GM18868 (cell line): ENCODE measurements at regions not wholly inside any gene's neighbourhood (a gene's known extent, or its start where the extent isn't known, plus 50 kb on each side); places are given as distances from the start of the nearest gene placed in this dataset.
"Not testable (repeated sequence)": the region's sequence is repeated elsewhere in the genome, so short reads cannot be mapped to it uniquely, and the experiment has no call there.

ENCODE experiments used
- ATAC-seq: cut with Tn5 transposase; IDR thresholded peaks from one replicate; pipeline ENCODE4 v1.9.1; 2021; ENCODE audit warnings: mild to moderate bottlenecking, moderate library complexity; ENCODE audit not compliant: unreplicated experiment

DNA sequence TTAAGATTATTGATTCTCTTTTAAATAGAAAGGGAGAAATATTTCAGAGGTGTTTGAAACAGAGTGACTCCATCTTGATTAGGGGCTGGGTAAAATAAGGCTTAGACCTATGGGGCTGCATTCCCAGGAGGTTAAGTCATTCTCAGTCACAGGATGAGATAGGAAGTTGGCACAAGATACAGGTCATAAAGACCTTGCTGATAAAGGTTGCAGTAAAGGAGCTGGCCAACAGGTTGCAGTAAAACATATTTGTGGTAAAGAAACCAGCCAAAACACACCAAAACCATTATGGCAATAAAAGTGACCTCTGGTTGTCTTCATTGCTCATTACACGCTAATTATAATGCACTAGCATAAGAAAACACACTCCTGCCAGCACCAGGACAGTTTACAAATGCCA, 165.0 kb downstream of the SPIN4 start:
- no peak for ATAC-seq

DNA sequence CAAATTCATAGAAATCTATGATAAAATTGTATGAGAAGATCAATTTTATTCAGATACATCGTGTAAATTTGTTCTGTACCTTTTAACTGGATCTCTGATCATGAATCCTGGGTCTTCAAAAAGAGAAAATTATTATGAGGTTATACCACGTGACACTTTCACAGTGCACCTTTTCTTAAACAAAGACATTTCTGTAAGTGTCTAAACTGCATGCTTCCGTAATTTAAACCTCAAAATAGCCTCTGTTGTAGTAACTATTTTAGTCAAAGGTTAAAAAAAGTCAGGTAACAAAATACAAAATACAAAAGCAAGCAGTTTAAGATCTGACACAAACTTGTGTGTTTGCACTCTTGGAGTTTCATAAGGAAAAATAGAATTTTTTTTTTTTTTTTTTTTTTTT, 171.3 kb downstream of the SPIN4 start:
- ATAC-seq, result peak; percentile 54

DNA sequence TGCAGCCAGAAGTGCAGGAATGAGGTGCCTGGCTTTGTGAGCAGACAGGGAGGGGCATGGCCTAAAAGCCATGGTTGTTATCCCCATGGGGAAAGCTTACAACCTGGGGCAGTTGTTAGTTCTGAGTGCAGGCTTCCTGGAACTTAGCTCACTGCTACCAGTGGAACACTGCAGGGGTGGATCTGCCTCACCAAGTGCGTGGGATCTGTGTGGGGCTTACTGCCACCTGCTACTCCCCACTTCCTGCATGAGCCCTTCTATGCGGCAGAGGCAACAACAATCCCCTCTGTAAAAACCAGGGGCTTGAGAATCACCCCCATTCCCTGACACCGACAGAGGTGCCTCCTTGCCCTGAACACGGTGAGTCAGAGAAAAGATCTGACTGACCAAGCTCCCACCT, 174.6 kb downstream of the SPIN4 start:
- peak; percentile 58 for ATAC-seq

DNA sequence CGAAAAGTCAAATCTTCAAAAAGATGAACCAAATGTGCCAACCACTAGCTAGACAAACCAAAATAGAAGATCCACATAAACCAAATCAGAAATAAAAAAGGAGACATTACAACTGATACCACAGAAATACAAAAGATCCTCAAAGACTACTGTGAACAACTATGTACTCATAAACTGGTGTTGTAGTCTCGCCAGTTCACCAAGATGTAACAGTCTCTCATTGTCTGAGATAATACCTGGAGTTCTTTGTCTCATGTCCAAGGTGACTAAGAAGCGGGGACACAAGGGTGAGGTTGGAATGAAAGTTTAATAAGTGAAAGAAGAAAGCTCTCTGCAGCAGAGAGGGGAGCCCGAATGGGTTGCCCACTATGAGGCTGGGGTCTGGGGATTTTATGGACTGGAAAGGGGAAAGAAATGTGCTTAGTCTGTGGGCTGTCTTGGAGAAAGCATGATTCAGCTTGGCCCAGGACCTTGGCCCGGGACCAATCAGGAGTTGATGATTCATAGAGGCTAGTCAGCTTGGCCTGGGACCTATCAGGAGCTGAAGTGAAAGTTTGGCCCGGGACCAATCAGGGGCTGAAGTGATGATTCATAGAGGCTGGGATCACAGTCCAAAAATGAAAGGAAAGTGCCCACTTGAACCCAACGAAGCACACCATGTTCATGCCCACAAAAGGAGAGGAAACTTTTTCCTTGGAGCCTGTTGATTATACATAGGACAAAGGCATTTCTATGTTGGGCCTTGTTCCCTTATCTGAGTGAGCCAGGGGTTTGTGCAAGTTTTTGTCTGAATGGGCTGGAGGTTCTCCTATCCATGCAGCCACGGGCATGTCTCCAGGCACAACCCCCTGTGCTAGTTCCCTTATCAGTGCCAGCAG, 177.1 kb downstream of the SPIN4 start:
- peak; percentile 30 for ATAC-seq

DNA sequence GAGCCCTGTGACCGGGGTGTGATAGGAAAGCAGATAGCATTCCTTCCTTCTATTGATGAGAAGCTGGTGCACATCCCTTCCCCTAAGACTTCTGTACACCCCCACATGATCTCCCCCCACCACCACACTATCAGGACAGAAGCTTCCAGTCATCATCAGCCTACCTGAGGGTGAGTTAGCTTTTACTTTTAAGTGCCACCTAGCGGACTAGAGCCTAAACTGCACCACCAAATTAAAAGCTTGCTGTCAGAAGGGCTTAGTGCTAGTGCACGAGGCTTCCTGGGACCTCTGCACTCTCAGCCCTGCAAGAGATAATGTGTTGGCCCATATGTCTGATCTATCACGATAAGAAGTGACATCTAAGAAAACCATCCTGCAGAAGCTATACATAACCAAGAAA, 181.7 kb downstream of the SPIN4 start:
- ATAC-seq, result peak; percentile 39

DNA sequence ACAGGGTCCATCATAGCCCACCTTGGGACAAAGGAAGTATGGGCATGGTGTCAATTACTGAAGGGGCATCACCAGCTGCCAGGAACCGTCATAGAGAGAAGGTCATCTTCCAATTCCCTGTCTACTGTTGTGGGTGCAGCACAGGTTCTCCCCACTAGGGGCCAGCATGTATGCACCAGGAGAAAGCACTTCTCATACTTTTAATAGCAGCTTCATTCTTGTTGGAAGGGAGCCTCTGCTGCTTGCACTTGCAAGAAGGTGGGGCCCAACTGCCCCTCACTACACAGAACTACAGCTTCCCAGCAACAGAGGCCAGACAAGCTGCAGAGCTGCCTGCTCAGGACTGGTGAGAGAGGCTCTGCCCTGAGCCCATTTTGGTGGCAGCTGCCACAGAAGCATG, 182.2 kb downstream of the SPIN4 start:
- peak; percentile 75 for ATAC-seq

DNA sequence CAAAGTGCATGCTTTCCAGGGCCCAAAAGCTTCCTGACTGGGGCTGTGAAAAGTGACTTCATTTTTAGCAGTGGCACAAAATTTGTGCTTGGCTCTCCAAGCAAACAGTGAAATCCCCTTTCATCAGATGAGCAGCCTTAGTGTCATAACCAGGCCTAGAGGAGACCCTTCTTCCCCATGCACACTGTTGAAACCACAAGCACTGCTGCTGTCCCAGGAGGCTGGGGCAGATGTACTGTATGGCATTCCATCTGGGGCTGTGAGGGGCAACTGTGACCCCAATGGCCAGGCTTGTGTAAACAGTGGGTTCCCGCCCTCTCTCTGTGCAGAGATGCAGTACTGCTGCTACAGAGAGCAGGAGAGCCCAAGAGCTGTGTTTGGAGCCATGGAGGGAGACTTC, 184.1 kb downstream of the SPIN4 start:
- ATAC-seq, result peak; percentile 41

DNA sequence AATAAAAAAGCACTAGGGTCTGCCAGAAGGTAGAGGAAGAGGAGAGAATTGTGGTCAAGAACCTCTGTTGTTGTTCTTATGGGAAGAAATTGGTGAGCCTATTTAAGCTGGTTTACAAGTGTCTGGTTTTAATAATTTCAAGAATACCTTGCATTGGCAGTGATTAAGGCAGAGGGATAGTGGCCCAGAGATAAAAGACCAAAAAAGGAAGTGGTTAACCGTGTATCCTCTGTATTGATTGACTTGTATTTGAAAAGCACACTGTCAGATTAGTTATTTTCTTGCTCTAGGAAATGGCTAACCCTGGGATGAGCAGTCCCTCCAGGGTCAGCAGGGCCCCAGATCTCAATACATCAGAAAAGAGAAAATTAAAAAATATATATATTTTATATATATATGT, 190.1 kb downstream of the SPIN4 start:
- ATAC-seq, result peak; percentile 57

- ATAC-seq, result peak; percentile 14
These were observed 190.8 kb downstream of the SPIN4 start for GRCh38 chrX:63160340-63160739.

- not testable (repeated sequence) for ATAC-seq
These were observed 205.6 kb downstream of the SPIN4 start for GRCh38 chrX:63145526-63145925.

- not testable (repeated sequence) for ATAC-seq
These were observed 208.5 kb downstream of the SPIN4 start for GRCh38 chrX:63142588-63142987.

DNA sequence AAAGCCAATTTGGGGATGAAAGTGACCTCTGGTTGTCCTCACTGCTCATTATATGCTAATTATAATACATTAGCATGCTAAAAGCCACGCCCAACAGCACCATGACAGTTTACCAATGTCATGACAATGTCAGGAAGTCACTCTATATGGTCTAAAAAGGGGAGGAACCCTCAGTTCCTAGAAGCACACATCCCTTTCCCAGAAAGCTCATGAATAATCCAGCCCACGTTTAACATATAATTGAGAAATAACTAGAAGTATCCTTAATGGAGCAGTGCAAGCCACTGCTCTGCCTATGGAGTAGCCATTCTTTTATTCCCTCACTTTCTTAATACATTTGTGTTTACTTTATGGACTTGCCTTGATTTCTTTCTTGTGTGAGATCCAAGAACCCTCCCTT, 215.3 kb downstream of the SPIN4 start:
- not testable (repeated sequence) for ATAC-seq

DNA sequence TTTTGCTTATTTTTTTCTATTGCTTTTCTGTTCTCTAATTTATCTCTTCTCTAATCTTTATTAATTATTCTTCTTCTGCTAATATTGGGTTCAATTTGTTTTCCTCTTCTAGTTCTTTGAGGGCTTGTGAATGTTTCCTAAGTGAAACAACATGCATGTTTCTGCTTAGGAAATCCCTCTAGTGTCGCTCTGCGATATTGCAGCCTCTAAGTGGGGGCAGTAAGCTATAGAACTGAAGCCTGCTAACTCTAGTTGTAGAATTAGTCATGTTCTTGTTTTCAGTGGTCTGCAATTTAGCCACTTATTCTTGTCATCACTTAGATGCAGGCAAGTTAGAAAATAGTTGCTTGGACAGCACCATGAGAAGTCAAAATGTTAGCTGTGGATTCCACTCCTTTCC, 222.6 kb downstream of the SPIN4 start:
- peak; percentile 99 for ATAC-seq

- peak; percentile 62 for ATAC-seq
These were observed 235.9 kb downstream of the SPIN4 start for GRCh38 chrX:63115196-63115595.

- peak; percentile 88 for ATAC-seq
These were observed 249.1 kb downstream of the SPIN4 start for GRCh38 chrX:63101879-63102620.

DNA sequence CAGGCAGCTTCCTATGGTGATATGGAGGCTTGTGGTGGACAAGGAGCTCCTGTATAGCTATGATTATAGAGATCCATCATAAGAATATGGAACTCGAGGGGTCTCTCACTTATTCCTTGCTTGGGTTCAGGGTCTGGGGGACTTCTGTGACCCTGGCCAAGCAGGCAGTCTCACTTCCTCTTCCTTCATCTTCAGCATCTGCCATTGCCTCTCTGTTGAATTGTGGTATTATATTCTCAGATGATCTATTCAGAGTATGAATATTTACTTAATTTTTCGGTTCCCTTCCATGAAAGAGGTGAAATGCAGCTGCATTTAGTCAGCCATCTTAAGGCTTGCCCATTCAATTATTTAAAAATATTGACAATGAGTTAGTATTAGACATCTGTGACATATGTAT, 292.9 kb downstream of the SPIN4 start:
- peak; percentile 89 for ATAC-seq

DNA sequence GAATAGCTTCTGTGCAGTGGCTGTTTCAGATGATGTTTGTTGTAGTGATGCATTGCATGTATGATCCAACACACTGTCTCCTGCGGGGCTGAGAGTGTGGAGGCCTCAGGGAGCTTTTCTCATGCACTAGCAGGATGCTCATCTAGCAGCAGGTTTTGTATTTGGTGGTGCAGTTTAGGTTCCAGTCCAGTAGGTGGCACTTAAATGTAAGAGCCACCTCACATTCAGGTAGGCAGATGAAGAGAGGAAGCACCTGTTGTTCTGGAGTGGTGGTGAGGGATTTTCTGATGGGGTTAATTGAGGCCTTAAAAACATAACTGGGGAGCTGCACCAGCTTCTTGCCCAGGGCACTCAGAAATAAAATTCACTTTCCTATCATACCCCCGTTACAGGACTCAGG, 300.9 kb downstream of the SPIN4 start:
- peak; percentile 95 for ATAC-seq

DNA sequence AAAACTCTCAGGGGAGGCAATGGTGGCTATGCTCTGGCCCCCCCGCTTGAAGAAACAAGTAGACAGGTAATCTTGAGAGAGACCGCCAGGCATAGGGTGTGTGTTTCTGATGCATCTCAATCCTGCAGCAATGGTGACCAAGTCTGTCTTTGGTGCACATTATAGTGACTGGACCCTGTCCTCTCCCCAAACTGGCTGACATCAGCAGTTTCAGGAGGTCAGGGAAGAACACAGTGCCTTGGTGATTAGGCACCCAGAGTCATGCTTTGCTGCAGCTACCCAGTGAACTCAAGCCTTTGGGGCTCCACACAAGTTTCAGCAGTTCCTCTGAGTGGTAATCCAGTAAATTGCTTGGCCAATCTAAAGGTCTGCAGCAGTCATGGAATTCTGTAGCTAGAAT, 318.3 kb downstream of the SPIN4 start:
- ATAC-seq, result no peak

- peak; percentile 73 for ATAC-seq
These were observed 337.6 kb downstream of the SPIN4 start for GRCh38 chrX:63013549-63013948.

DNA sequence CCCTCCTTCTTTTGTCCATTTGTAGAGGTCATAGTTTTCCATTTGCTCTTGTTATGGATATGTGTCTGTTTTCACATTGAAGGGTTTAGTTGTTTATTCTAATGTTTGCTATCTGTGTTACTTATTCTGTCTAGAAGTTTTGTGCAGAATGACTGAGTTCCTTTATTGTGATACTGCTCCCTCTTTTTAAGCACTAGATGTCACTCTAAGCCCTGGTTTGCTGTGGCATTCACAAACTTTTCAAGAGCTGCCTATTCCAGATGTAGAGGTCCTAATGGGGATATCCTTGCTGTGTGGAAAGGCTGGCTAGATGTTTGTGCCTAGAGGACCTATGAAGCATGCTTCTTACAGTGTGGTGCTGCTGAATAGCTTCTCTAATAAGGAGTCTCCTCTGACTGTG, 338.6 kb downstream of the SPIN4 start:
- ATAC-seq, result no peak

GRCh38 chrX:63000196-63000595, 350.9 kb downstream of the SPIN4 start:
- not testable (repeated sequence) for ATAC-seq
